Esophagus squamous epithelium (tissue), 5 donors: ENCODE measurements at regions not wholly inside any gene's neighbourhood (a gene's known extent, or its start where the extent isn't known, plus 50 kb on each side); places are given as distances from the start of the nearest gene placed in this dataset.
"Not testable (repeated sequence)": the region's sequence is repeated elsewhere in the genome, so short reads cannot be mapped to it uniquely, and the experiment has no call there.

Experiments
- DNase-seq: peaks from one replicate; lab custom pipeline; 2025; lab: John Stamatoyannopoulos, UW
- H3K27ac ChIP-seq, 4 donors: fragments of 200-600 bp; sonication (generic); one replicate each; pipeline ENCODE4 v1.5.1; 2016 to 2019; ENCODE audit warnings: mild to moderate bottlenecking in 1 of 4
- H3K27me3 ChIP-seq, 4 donors: fragments of 200-600 bp; sonication (generic); 1 replicate in 3 of 4; 2 replicates in 1 of 4; pipeline versions ENCODE4 v1.5.1 to v1.6.0; 2017 to 2021; ENCODE audit warnings: antibody characterized with exemption in 1 of 4
- H3K36me3 ChIP-seq, 3 donors: fragments of 200-600 bp; sonication (generic); one replicate each; pipeline ENCODE4 v1.5.1; 2016 to 2019
- H3K4me1 ChIP-seq, 3 donors: fragments of 200-600 bp; sonication (generic); one replicate each; pipeline ENCODE4 v1.5.1; 2017 to 2019
- H3K4me3 ChIP-seq, 4 donors: fragments of 200-600 bp; sonication (generic); 1 replicate in 3 of 4; 2 replicates in 1 of 4; pipeline ENCODE4 v1.5.1; 2016 to 2019; ENCODE audit warnings: mild to moderate bottlenecking in 2 of 4, moderate library complexity in 1 of 4
- H3K9me3 ChIP-seq, 3 donors: fragments of 200-600 bp; sonication (generic); one replicate each; pipeline ENCODE4 v1.5.1; 2016 to 2019
- POLR2A ChIP-seq, 4 donors: fragments of 450-650 bp; IDR thresholded peaks; one replicate each; pipeline ENCODE4 v1.6.1; 2017; ENCODE audit warnings: antibody characterized with exemption in 4 of 4, mild to moderate bottlenecking in 4 of 4, moderate library complexity in 3 of 4
- WGBS, 2 donors: methylation state at CpG; one replicate each; pipeline ENCODE4 v1.1.5; 2018; 5-methylcytosine and 5-hydroxymethylcytosine counted together
- intact Hi-C: fragments of 100-400 bp; cut with DNase I; formaldehyde crosslinking; loops from one replicate; pipeline ENCODE4 v1.15.0; 2022
- TF ChIP-seq, protein P1 (sequence below), 6 experiments: fragments of 450-650 bp in 4 of 6; fragments of 200-600 bp in 2 of 6; sonication (generic) in 2 of 6; IDR thresholded peaks; one replicate each; pipeline ENCODE4 v1.5.1; 2016 to 2019; ENCODE audit warnings: antibody characterized with exemption in 6 of 6, mild to moderate bottlenecking in 4 of 6, moderate library complexity in 4 of 6
- donor health status: DM: yes; HTN: yes; CAD: no.

DNA sequence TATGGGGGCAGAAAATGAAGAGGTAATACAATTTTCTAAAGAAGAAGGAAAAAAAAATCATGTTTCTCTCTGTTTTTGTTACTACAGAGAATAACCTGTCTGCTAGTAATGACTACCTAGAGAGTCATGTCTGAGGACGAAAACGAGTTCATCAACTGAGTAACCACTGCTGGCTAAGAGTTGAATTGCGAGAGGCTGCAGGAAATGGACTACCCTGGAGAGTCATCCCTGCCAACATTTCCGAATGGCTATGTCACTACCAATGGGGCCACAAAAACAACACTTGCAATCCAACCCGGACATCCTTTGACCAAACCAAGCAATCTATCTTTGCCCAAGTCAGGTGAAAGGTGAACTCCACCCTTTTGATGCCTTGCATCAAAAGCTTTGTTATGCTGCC is 120.6 kb downstream of the FCRL5 start:
- Histone ChIP-seq H3K4me3 (no peak overlapping the region), H3K4me1 (no peaks in the 10 kb centered on the region), H3K36me3 (no peaks in the 10 kb centered on the region), H3K27ac (no peak overlapping the region), H3K9me3 (no peaks in the 10 kb centered on the region), H3K27me3 (no peaks in the 10 kb centered on the region)
- WGBS, 2 donors: 75 to 85% methylated on average over 5 of the region's 5 CpGs
- no peak for DNase-seq
- TF ChIP-seq POLR2A (IDR thresholded peaks at IDR 0.05): no peak
- TF ChIP-seq, protein P1, sequence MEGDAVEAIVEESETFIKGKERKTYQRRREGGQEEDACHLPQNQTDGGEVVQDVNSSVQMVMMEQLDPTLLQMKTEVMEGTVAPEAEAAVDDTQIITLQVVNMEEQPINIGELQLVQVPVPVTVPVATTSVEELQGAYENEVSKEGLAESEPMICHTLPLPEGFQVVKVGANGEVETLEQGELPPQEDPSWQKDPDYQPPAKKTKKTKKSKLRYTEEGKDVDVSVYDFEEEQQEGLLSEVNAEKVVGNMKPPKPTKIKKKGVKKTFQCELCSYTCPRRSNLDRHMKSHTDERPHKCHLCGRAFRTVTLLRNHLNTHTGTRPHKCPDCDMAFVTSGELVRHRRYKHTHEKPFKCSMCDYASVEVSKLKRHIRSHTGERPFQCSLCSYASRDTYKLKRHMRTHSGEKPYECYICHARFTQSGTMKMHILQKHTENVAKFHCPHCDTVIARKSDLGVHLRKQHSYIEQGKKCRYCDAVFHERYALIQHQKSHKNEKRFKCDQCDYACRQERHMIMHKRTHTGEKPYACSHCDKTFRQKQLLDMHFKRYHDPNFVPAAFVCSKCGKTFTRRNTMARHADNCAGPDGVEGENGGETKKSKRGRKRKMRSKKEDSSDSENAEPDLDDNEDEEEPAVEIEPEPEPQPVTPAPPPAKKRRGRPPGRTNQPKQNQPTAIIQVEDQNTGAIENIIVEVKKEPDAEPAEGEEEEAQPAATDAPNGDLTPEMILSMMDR (IDR thresholded peaks at IDR 0.05): no peak
- intact Hi-C loops: no loop called here

DNA sequence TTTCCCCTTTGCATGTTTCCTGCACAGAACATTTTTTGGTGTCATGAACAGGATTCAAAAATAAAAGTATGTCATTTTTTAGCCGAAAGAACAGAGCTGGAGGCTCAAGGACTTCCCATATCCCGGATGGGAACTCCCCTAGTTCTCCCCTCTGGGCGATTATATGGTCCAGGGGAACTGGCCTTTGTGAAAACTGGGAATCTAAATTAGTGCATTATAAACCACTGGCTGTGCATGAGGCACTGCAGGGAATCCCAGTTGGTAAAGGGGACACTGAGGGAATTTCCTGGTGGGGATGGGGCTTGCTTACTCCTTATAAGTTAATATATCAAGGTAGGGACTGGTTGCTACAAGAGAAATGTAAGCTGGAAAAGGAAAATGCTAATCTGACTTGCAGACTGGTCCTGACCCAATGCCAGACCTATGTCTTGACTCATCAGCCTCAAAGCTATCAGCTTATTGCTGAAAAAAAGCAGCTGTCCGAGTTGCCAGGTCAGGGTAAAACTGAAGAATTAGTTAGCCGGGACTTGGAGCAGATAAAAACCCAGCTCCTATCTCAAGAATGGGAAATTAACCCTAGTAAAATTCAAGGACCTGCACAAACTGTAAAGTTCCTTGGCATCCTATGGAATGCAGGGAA is 122.6 kb downstream of the FCRL5 start:
- Histone ChIP-seq H3K9me3 (no peaks in the 10 kb centered on the region), H3K4me1 (no peaks in the 10 kb centered on the region), H3K36me3 (no peaks in the 10 kb centered on the region), H3K27me3 (no peaks in the 10 kb centered on the region), H3K27ac (no peak overlapping the region), H3K4me3 (no peak overlapping the region)
- intact Hi-C loops: no loop called here
- WGBS, 2 donors: 57 to 62% methylated on average over 4 to 5 of the region's 5 CpGs
- TF ChIP-seq, protein P1 (IDR thresholded peaks at IDR 0.05): no peak
- TF ChIP-seq POLR2A (IDR thresholded peaks at IDR 0.05): no peak
- DNase-seq: no peak

DNA sequence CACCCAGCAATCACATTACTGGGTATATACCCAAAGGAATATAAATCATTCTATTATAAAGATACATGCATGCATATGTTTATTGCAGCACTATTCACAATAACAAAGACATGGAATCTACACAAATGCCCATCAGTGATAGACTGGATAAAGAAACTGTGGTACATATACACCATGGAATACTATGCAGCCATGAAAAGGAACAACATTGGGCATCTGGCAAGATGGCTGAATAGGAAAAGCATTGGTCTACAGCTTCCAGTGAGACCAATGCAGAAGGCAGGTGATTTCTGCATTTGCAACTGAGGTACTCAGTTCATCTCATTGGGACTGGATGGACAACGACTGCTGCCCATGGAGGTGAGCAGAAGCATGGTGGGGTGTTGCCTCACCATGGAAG is 128.6 kb downstream of the FCRL5 start:
- intact Hi-C loops, H3K27me3 ChIP-seq, H3K4me3 ChIP-seq, H3K9me3 ChIP-seq, H3K4me1 ChIP-seq, DNase-seq, H3K36me3 ChIP-seq, H3K27ac ChIP-seq: not testable (repeated sequence)
- 67 to 83% methylated on average over 1 of the region's 1 CpG for WGBS, 2 donors

DNA sequence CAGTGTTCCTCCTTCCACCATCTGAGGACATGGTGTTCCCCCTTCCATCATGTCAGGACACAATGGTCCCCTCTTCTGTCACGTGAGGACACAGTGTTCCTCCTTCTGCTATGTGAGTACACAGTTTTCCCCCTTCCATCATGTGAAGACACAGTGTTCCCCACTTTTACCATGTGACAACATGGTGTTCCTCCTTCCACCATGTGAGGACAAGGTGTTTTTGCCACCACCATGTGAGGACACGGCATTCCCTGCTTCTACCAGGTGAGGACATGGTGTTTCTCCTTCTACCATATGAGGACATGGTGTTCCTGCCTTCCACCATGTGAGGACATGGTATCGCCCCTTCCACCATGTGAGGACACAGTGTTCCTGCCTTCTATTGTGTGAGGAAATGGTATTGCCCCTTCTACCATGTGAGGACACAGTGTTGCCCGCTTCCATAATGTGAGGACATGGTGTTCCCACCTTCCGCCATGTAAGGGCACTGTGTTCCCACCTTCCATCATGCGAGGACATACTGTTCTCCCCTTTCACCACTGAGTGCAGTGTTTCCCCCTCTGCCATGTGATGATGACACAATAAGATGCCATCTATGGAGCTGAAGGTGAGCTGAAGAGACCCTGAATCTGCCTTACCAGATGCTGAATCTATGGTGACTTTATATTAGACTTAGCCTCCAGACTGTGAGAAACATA is 132.3 kb downstream of the FCRL5 start:
- Histone ChIP-seq H3K27ac (no peak overlapping the region), H3K27me3 (peaks cover 0 to 5% (median 0%) of the 10 kb centered on the region in 4 donors), H3K4me1 (no peaks in the 10 kb centered on the region), H3K4me3 (no peak overlapping the region), H3K9me3 (no peaks in the 10 kb centered on the region), H3K36me3 (no peaks in the 10 kb centered on the region)
- no peak for DNase-seq
- 72 to 81% methylated on average over 4 to 6 of the region's 6 CpGs for WGBS, 2 donors
- no peak for TF ChIP-seq POLR2A (IDR thresholded peaks at IDR 0.05)
- TF ChIP-seq, protein P1 (IDR thresholded peaks at IDR 0.05): no peak
- intact Hi-C loops: no loop called here

DNA sequence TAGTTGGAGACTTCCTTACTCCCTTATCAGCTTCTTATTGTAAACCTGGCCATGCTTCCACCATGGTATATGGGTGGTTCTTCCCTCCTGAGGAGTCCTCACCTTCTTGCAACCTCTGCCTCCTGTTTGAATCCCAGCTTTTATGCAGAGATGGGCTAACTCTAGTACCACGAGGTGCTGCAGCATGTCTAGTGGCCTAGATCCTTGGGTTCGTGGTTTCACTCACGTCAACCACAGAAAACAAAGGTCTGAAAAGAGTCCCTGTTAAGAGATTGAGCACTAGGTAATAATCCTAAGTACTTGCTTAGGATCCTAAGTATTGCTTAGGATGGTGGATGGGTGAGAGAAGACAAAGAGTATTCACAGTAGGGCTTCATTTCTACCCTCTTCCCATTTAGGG is 133.7 kb downstream of the FCRL5 start:
- Histone ChIP-seq H3K9me3 (no peaks in the 10 kb centered on the region), H3K27me3 (no peaks in the 10 kb centered on the region), H3K4me3 (no peak overlapping the region), H3K27ac (no peak overlapping the region), H3K36me3 (no peaks in the 10 kb centered on the region), H3K4me1 (no peaks in the 10 kb centered on the region)
- no peak for DNase-seq
- intact Hi-C loops: no loop called here
- WGBS, 2 donors: 75 to 83% methylated on average over 2 to 3 of the region's 3 CpGs
- TF ChIP-seq, protein P1 (IDR thresholded peaks at IDR 0.05): no peak
- no peak for TF ChIP-seq POLR2A (IDR thresholded peaks at IDR 0.05)
